Upper lobe of left lung (tissue), 6 donors: ENCODE measurements at regions not wholly inside any gene's neighbourhood (a gene's known extent, or its start where the extent isn't known, plus 50 kb on each side); places are given as distances from the start of the nearest gene placed in this dataset.

Experiments used
- ATAC-seq, 2 donors: fragments of 200-7000 bp; cut with Tn5 transposase; one replicate each; pipeline ENCODE4 v1.9.1; 2022; ENCODE audit warnings: mild to moderate bottlenecking in 2 of 2, moderate library complexity in 2 of 2; ENCODE audit not compliant: low FRiP score in 2 of 2
- DNase-seq, 2 donors: peaks; one replicate each; pipeline ENCODE4 v3.0.0-alpha.2; 2019 to 2020
- H3K27ac ChIP-seq, 4 donors: fragments of 200-600 bp; sonication (generic); one replicate each; pipeline ENCODE4 v1.5.1; 2016 to 2019
- H3K27me3 ChIP-seq, 4 donors: fragments of 200-600 bp; sonication (generic); one replicate each; pipeline ENCODE4 v1.5.1; 2017 to 2019
- H3K36me3 ChIP-seq, 4 donors: fragments of 200-600 bp; sonication (generic); one replicate each; pipeline ENCODE4 v1.5.1; 2016 to 2019
- H3K4me1 ChIP-seq, 4 donors: fragments of 200-600 bp; sonication (generic); one replicate each; pipeline ENCODE4 v1.5.1; 2018 to 2019
- H3K4me3 ChIP-seq, 4 donors: fragments of 200-600 bp; sonication (generic); one replicate each; pipeline ENCODE4 v1.5.1; 2017 to 2019; ENCODE audit warnings: mild to moderate bottlenecking in 2 of 4, moderate library complexity in 1 of 4
- H3K9me3 ChIP-seq, 4 donors: fragments of 200-600 bp; sonication (generic); one replicate each; pipeline ENCODE4 v1.5.1; 2018 to 2019
- CTCF ChIP-seq, 6 experiments: fragments of 450-650 bp in 4 of 6; fragments of 200-600 bp in 2 of 6; sonication (generic) in 2 of 6; IDR thresholded peaks; one replicate each; pipeline ENCODE4 v1.5.1; 2016 to 2019; ENCODE audit warnings: antibody characterized with exemption in 6 of 6
- EP300 ChIP-seq, 4 donors: sonication (generic); formaldehyde crosslinking; IDR thresholded peaks; one replicate each; pipeline ENCODE4 v1.5.1; 2017; ENCODE audit warnings: antibody characterized with exemption in 4 of 4, control low read depth in 2 of 4
- POLR2A ChIP-seq, 4 donors: fragments of 450-650 bp; IDR thresholded peaks; one replicate each; pipeline ENCODE4 v1.5.1; 2016 to 2017; ENCODE audit warnings: antibody characterized with exemption in 4 of 4, mild to moderate bottlenecking in 2 of 4
- POLR2AphosphoS5 ChIP-seq, 2 donors: sonication (generic); formaldehyde crosslinking; IDR thresholded peaks; one replicate each; pipeline ENCODE4 v1.5.1; 2017; ENCODE audit warnings: antibody characterized with exemption in 2 of 2
- WGBS, 2 donors: methylation state at CpG; one replicate each; pipeline ENCODE4 v1.1.5; 2017 to 2018; 5-methylcytosine and 5-hydroxymethylcytosine counted together
- donor health status: DM: no; HTN: no; CAD: no; lungs with moderate emphysema.
- donor health status: DM: no; HTN: yes; CAD: no; lungs with severe emphysema.

GRCh38 chr2:150292807-150293206 is 194.7 kb downstream of the RND3 start:
- 86 to 100% methylated on average over 1 of the region's 1 CpG for WGBS, 2 donors
- H3K36me3 ChIP-seq, result no peaks in the 10 kb centered on the region
- DNase-seq, result no peak

GRCh38 chr2:150292192-150292591 is 195.3 kb downstream of the RND3 start:
- 89 to 91% methylated on average over 1 of the region's 1 CpG for WGBS, 2 donors
- no peak for DNase-seq
- H3K27me3 ChIP-seq, result no peaks in the 10 kb centered on the region
- no peak for ATAC-seq
- TF ChIP-seq POLR2A (IDR thresholded peaks at IDR 0.05), result no peak
- TF ChIP-seq CTCF (IDR thresholded peaks at IDR 0.05), result no peak
- TF ChIP-seq EP300 (IDR thresholded peaks at IDR 0.05), result no peak
- TF ChIP-seq POLR2AphosphoS5 (IDR thresholded peaks at IDR 0.05), result no peak
- no peaks in the 10 kb centered on the region for H3K9me3 ChIP-seq
- no peaks in the 10 kb centered on the region for H3K36me3 ChIP-seq
- H3K4me3 ChIP-seq, result no peak overlapping the region
- no peak overlapping the region for H3K27ac ChIP-seq
- H3K4me1 ChIP-seq, result no peaks in the 10 kb centered on the region

More at GRCh38 chr2:150292807-150293206, 194.7 kb downstream of the RND3 start:
- no peaks in the 10 kb centered on the region for H3K27me3 ChIP-seq
- TF ChIP-seq POLR2AphosphoS5 (IDR thresholded peaks at IDR 0.05) (no peak), POLR2A (IDR thresholded peaks at IDR 0.05) (no peak), EP300 (IDR thresholded peaks at IDR 0.05) (no peak), CTCF (IDR thresholded peaks at IDR 0.05) (no peak)
- H3K27ac ChIP-seq, result no peak overlapping the region
- no peak overlapping the region for H3K4me3 ChIP-seq
- peaks cover 0 to 3% (median 0%) of the 10 kb centered on the region in 4 donors for H3K4me1 ChIP-seq
- H3K9me3 ChIP-seq, result no peaks in the 10 kb centered on the region
- no peak for ATAC-seq

- ATAC-seq (peak in 1 of 2 donors; percentile 66), DNase-seq (no peak)
- 86% methylated on average over 6 of the region's 6 CpGs for WGBS, 2 donors
- no peaks in the 10 kb centered on the region for H3K27me3 ChIP-seq
- no peaks in the 10 kb centered on the region for H3K36me3 ChIP-seq
- TF ChIP-seq POLR2AphosphoS5 (IDR thresholded peaks at IDR 0.05) (no peak), POLR2A (IDR thresholded peaks at IDR 0.05) (no peak), CTCF (IDR thresholded peaks at IDR 0.05) (no peak), EP300 (IDR thresholded peaks at IDR 0.05) (no peak)
- H3K9me3 ChIP-seq, result no peaks in the 10 kb centered on the region
- peaks cover 0 to 5% (median 0%) of the 10 kb centered on the region in 4 donors for H3K4me1 ChIP-seq
- H3K4me3 ChIP-seq, result no peak overlapping the region
- no peak overlapping the region for H3K27ac ChIP-seq
Measured at GRCh38 chr2:150286730-150287362, 200.6 kb downstream of the RND3 start.

GRCh38 chr2:150284116-150284515 is 203.4 kb downstream of the RND3 start:
- Histone ChIP-seq H3K27me3 (no peaks in the 10 kb centered on the region), H3K9me3 (no peaks in the 10 kb centered on the region), H3K27ac (no peak overlapping the region), H3K36me3 (no peaks in the 10 kb centered on the region), H3K4me1 (peaks cover 0 to 6% (median 0%) of the 10 kb centered on the region in 4 donors), H3K4me3 (no peak overlapping the region)
- DNase-seq (no peak), ATAC-seq (no peak)
- WGBS, 2 donors, result 83 to 93% methylated on average over 2 of the region's 2 CpGs
- TF ChIP-seq EP300 (IDR thresholded peaks at IDR 0.05) (no peak), POLR2A (IDR thresholded peaks at IDR 0.05) (no peak), POLR2AphosphoS5 (IDR thresholded peaks at IDR 0.05) (no peak), CTCF (IDR thresholded peaks at IDR 0.05) (no peak)
